K562 (cell line): ENCODE measurements at regions not wholly inside any gene's neighbourhood (a gene's known extent, or its start where the extent isn't known, plus 50 kb on each side); places are given as distances from the start of the nearest gene placed in this dataset.

ENCODE experiments used
- BRD4 ChIP-seq: fragments of 200-600 bp; sonication (generic); IDR thresholded peaks from 2 replicates; pipeline ENCODE4 v1.6.1; 2017; ENCODE audit warnings: inconsistent platforms
- CHD4 ChIP-seq: fragments of 200-600 bp; sonication (generic); IDR thresholded peaks from 3 replicates; pipeline ENCODE4 v1.6.1; 2012; ENCODE audit warnings: low read depth, mild to moderate bottlenecking, mixed read lengths, low read length, inconsistent platforms; ENCODE audit not compliant: insufficient read depth, insufficient replicate concordance, poor library complexity, severe bottlenecking
- CHD7 ChIP-seq: fragments of 200-600 bp; sonication (generic); IDR thresholded peaks from one replicate; pipeline ENCODE4 v1.6.1; 2012; ENCODE audit warnings: mild to moderate bottlenecking, low read depth, low read length, inconsistent platforms
- CTBP1 ChIP-seq: fragments of 450-650 bp; IDR thresholded peaks from 2 replicates; pipeline ENCODE4 v1.6.1; 2016; ENCODE audit warnings: borderline replicate concordance
- HNRNPH1 ChIP-seq: fragments of 200-400 bp; formaldehyde crosslinking; optimal IDR thresholded peaks from 2 replicates; pipeline ENCODE3; 2017; ENCODE audit warnings: low read depth, mild to moderate bottlenecking, low read length, moderate library complexity
- JUND ChIP-seq, 2 experiments: IDR thresholded peaks; 2 replicates in 1 of 2; 3 replicates in 1 of 2; pipeline ENCODE4 v1.6.1; 2011; ENCODE audit warnings: borderline replicate concordance in 2 of 2, low read depth in 2 of 2, low read length in 2 of 2, improper control_type of control experiment in 1 of 2, missing biosample characterization in 1 of 2, missing genetic modification characterization in 1 of 2, missing genetic modification reagents in 1 of 2
- SMARCA4 ChIP-seq: fragments of 450-650 bp; IDR thresholded peaks from 2 replicates; pipeline ENCODE4 v1.6.1; 2016
- STAT5A ChIP-seq: IDR thresholded peaks from 2 replicates; pipeline ENCODE4 v1.6.1; 2012; ENCODE audit warnings: low read length, inconsistent platforms, borderline replicate concordance
- TAF15 ChIP-seq: fragments of 200-400 bp; formaldehyde crosslinking; IDR thresholded peaks from 2 replicates; pipeline ENCODE4 v1.6.1; 2017; ENCODE audit warnings: mild to moderate bottlenecking, low read depth, low read length, moderate library complexity
- TEAD1 ChIP-seq, 2 experiments: fragments of 450-650 bp in 1 of 2; sonication (generic) in 1 of 2; formaldehyde crosslinking; IDR thresholded peaks; 2 replicates each; pipeline versions ENCODE4 v1.4.0 to v1.8.0; 2020 to 2022; ENCODE audit warnings: mild to moderate bottlenecking in 2 of 2, missing genetic modification reagents in 1 of 2
- ZNF239 ChIP-seq: fragments of 250-450 bp; sonication (Bioruptor Pico); IDR thresholded peaks from 2 replicates; pipeline ENCODE4 v1.4.0; 2020; ENCODE audit warnings: mild to moderate bottlenecking
- ZNF589 ChIP-seq: fragments of 200-800 bp; sonication (Bioruptor generic); IDR thresholded peaks from 2 replicates; pipeline ENCODE4 v1.6.1; 2016; ENCODE audit warnings: low read depth, missing genetic modification characterization, missing compliant biosample characterization
- ZNF644 ChIP-seq: fragments of 200-800 bp; sonication (Bioruptor generic); IDR thresholded peaks from 2 replicates; pipeline ENCODE4 v1.6.1; 2016; ENCODE audit warnings: low read depth, missing genetic modification characterization, missing compliant biosample characterization
- ZNF766 ChIP-seq: fragments of 200-800 bp; sonication (Bioruptor generic); conservative IDR thresholded peaks from 2 replicates; pipeline ENCODE4 v1.6.1; 2016; ENCODE audit warnings: missing genetic modification characterization, missing compliant biosample characterization
- TF ChIP-seq, protein P1 (sequence below): IDR thresholded peaks from 2 replicates; pipeline ENCODE4 v1.6.1; 2012; ENCODE audit warnings: low read depth, low read length, improper control_type of control experiment, borderline replicate concordance

- no peak for TF ChIP-seq CHD7
- TF ChIP-seq TAF15: no peak
- TF ChIP-seq CHD4: no peak
- peak; percentile 88 for TF ChIP-seq ZNF644 (tag)
- no peak for TF ChIP-seq SMARCA4
- peak; percentile 51; the same call in 1 of the 2 replicates for TF ChIP-seq ZNF239
- TF ChIP-seq HNRNPH1: no peak
- peak; percentile 65 for TF ChIP-seq ZNF766 (CRISPR knock-in tag)
- TF ChIP-seq JUND (IDR thresholded peaks at IDR 0.05; ENCODE audit: borderline replicate concordance, low read depth, low read length): peak; percentile 32; the same call in 1 of the 2 replicates
- peak; percentile 36; the same call in 1 of the 3 replicates for TF ChIP-seq JUND (tag; IDR thresholded peaks at IDR 0.05; ENCODE audit: borderline replicate concordance, low read depth, low read length)
- peak; percentile 38 for TF ChIP-seq CTBP1
- TF ChIP-seq ZNF589 (CRISPR knock-in tag): peak; percentile 90
- TF ChIP-seq TEAD1 (CRISPR knock-in tag; IDR thresholded peaks at IDR 0.05): no peak
- TF ChIP-seq, protein P1, sequence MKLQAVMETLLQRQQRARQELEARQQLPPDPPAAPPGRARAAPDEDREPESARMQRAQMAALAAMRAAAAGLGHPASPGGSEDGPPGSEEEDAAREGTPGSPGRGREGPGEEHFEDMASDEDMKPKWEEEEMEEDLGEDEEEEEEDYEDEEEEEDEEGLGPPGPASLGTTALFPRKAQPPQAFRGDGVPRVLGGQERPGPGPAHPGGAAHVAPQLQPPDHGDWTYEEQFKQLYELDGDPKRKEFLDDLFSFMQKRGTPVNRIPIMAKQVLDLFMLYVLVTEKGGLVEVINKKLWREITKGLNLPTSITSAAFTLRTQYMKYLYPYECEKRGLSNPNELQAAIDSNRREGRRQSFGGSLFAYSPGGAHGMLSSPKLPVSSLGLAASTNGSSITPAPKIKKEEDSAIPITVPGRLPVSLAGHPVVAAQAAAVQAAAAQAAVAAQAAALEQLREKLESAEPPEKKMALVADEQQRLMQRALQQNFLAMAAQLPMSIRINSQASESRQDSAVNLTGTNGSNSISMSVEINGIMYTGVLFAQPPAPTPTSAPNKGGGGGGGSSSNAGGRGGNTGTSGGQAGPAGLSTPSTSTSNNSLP: no peak
- TF ChIP-seq STAT5A: no peak
- TF ChIP-seq BRD4: no peak; the same call in 1 of the 2 replicates
These were observed 193.5 kb upstream of the NEBL start (continued) for GRCh38 chr10:21090609-21091082.
